ENCODE measurements at regions not wholly inside any gene's neighbourhood (a gene's known extent, or its start where the extent isn't known, plus 50 kb on each side); places are given as distances from the start of the nearest gene placed in this dataset.

DNA sequence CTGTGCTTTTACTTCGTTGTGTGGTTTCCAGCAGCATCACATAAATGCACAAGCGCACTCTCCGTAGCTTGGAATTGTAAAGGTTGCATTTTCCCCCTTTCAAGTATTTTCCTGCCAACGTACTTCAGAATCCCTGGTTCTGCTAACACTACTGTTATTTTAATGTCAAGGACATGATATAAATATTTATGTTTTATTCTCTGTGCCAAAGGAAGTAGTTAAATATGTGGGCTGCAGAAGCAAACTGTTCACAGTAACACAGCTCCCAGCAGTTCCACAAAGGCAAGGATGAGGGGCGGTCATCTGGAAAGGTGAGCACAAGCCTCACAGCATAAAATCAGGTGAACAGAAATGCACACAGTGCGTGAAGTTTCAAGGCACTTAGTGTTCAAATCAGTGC, 85.3 kb upstream of the PDE10A start:
- Mint-ChIP-seq H3K4me3 (no peak overlapping the region), H3K4me1 (no peaks in the 10 kb centered on the region), H3K9me3 (ENCODE audit: insufficient read depth) (peaks cover 4% of the 10 kb centered on the region), H3K27me3 (no peaks in the 10 kb centered on the region), H3K27ac (no peak overlapping the region)
- TF ChIP-seq, protein P1, sequence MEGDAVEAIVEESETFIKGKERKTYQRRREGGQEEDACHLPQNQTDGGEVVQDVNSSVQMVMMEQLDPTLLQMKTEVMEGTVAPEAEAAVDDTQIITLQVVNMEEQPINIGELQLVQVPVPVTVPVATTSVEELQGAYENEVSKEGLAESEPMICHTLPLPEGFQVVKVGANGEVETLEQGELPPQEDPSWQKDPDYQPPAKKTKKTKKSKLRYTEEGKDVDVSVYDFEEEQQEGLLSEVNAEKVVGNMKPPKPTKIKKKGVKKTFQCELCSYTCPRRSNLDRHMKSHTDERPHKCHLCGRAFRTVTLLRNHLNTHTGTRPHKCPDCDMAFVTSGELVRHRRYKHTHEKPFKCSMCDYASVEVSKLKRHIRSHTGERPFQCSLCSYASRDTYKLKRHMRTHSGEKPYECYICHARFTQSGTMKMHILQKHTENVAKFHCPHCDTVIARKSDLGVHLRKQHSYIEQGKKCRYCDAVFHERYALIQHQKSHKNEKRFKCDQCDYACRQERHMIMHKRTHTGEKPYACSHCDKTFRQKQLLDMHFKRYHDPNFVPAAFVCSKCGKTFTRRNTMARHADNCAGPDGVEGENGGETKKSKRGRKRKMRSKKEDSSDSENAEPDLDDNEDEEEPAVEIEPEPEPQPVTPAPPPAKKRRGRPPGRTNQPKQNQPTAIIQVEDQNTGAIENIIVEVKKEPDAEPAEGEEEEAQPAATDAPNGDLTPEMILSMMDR (IDR thresholded peaks at IDR 0.05) = no peak
- no peak for TF ChIP-seq EZH2 (IDR thresholded peaks at IDR 0.05; ENCODE audit: borderline replicate concordance, insufficient read depth, low read depth, low read length, poor library complexity, severe bottlenecking)
- DNase-seq (no peak), ATAC-seq (ENCODE audit: low read depth) (no peak)
- WGBS (ENCODE audit: insufficient coverage) = 96% methylated on average over 5 of the region's 6 CpGs
- Histone ChIP-seq H4K20me1 (ENCODE audit: control insufficient read depth, insufficient read depth, low read length, poor library complexity, severe bottlenecking) (no peaks in the 10 kb centered on the region), H2AFZ (ENCODE audit: insufficient read depth, low read depth, low read length, poor library complexity, severe bottlenecking) (no peak overlapping the region), H3K9me3 (ENCODE audit: control extremely low read depth in 1 of 3, control insufficient read depth in 2 of 3, insufficient read depth in 1 of 3, low read length in 2 of 3) (no peaks in the 10 kb centered on the region), H3K79me2 (ENCODE audit: control insufficient read depth, insufficient read depth, low read length) (no peaks in the 10 kb centered on the region), H3K27ac (ENCODE audit: low read length in 2 of 2) (no peak overlapping the region), H3K4me2 (replicated peaks; ENCODE audit: low read depth, low read length, poor library complexity, severe bottlenecking) (no peak overlapping the region), H3K36me3 (replicated peaks in 1 of 2; ENCODE audit: control extremely low read depth in 1 of 2, control insufficient read depth in 1 of 2, extremely low read depth in 1 of 2, insufficient read depth in 2 of 2, low read length in 1 of 2) (no peaks in the 10 kb centered on the region), H3K27me3 (replicated peaks in 1 of 4; ENCODE audit: control extremely low read depth in 1 of 4, control insufficient read depth in 3 of 4, insufficient read depth in 4 of 4, low read length in 3 of 4) (no peaks in the 10 kb centered on the region), H3K4me3 (ENCODE audit: control extremely low read depth in 1 of 5, extremely low read depth in 1 of 5, insufficient read depth in 1 of 5, low read depth in 2 of 5, low read length in 4 of 5) (no peak overlapping the region), H3K9ac (ENCODE audit: low read length) (no peak overlapping the region), H3K4me1 (ENCODE audit: control insufficient read depth in 2 of 2, insufficient read depth in 2 of 2, low read length in 2 of 2) (no peaks in the 10 kb centered on the region)
- intact Hi-C loops (cut with micrococcal nuclease) = no loop called here
- ChIA-PET CTCF (no interaction called here), POLR2A (no interaction called here)

DNA sequence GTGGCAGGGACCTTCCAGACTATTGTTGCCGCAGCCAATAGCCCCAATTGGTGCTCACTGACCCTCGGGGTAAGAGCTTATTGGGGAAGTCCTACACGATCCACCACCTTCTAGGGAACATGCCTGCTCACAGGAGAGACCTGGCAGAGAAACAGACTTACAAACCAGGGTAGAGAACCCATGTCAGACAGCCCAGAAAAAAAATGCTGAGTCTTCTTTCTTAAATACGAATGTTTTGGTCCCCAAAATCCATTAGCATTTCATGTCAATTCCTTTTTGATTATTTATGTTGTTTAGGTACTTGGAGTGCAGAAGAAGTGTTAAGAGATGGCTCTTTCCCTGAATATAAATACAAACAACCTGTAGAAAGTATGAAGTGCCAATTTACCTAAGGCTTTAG, 84.9 kb upstream of the PDE10A start:
- 78% methylated on average over 3 of the region's 4 CpGs for WGBS (ENCODE audit: insufficient coverage)
- no peak for DNase-seq
- Histone ChIP-seq H3K9ac (ENCODE audit: low read length) (no peak overlapping the region), H3K79me2 (ENCODE audit: control insufficient read depth, insufficient read depth, low read length) (no peaks in the 10 kb centered on the region), H3K4me1 (ENCODE audit: control insufficient read depth in 2 of 2, insufficient read depth in 2 of 2, low read length in 2 of 2) (no peaks in the 10 kb centered on the region), H3K4me3 (ENCODE audit: control extremely low read depth in 1 of 5, extremely low read depth in 1 of 5, insufficient read depth in 1 of 5, low read depth in 2 of 5, low read length in 4 of 5) (no peak overlapping the region), H3K27ac (ENCODE audit: low read length in 2 of 2) (no peak overlapping the region), H4K20me1 (ENCODE audit: control insufficient read depth, insufficient read depth, low read length, poor library complexity, severe bottlenecking) (no peaks in the 10 kb centered on the region), H3K27me3 (replicated peaks in 1 of 4; ENCODE audit: control extremely low read depth in 1 of 4, control insufficient read depth in 3 of 4, insufficient read depth in 4 of 4, low read length in 3 of 4) (no peaks in the 10 kb centered on the region), H3K9me3 (ENCODE audit: control extremely low read depth in 1 of 3, control insufficient read depth in 2 of 3, insufficient read depth in 1 of 3, low read length in 2 of 3) (no peaks in the 10 kb centered on the region), H3K36me3 (replicated peaks in 1 of 2; ENCODE audit: control extremely low read depth in 1 of 2, control insufficient read depth in 1 of 2, extremely low read depth in 1 of 2, insufficient read depth in 2 of 2, low read length in 1 of 2) (no peaks in the 10 kb centered on the region), H2AFZ (ENCODE audit: insufficient read depth, low read depth, low read length, poor library complexity, severe bottlenecking) (no peak overlapping the region), H3K4me2 (replicated peaks; ENCODE audit: low read depth, low read length, poor library complexity, severe bottlenecking) (no peak overlapping the region)
- intact Hi-C loops (cut with micrococcal nuclease) = no loop called here
- TF ChIP-seq, protein P1 (IDR thresholded peaks at IDR 0.05) = no peak
- no peak for TF ChIP-seq EZH2 (IDR thresholded peaks at IDR 0.05; ENCODE audit: borderline replicate concordance, insufficient read depth, low read depth, low read length, poor library complexity, severe bottlenecking)
- ChIA-PET POLR2A (no interaction called here), CTCF (interaction anchor here (0.6 kb wide), 1 partner anchor 25 kb away, joined by 4 read pairs; no protein-coding TSS in a partner anchor)
- Mint-ChIP-seq H3K27ac (no peak overlapping the region), H3K4me3 (no peak overlapping the region), H3K4me1 (no peaks in the 10 kb centered on the region), H3K9me3 (ENCODE audit: insufficient read depth) (peaks cover 4% of the 10 kb centered on the region), H3K27me3 (no peaks in the 10 kb centered on the region)
- no peak for ATAC-seq (ENCODE audit: low read depth)

All from B cell (primary cell).